Breast epithelium (tissue), 3 donors: ENCODE measurements at regions not wholly inside any gene's neighbourhood (a gene's known extent, or its start where the extent isn't known, plus 50 kb on each side); places are given as distances from the start of the nearest gene placed in this dataset.

Experiments used
- CTCF ChIP-seq, 3 donors: fragments of 450-650 bp; IDR thresholded peaks; one replicate each; pipeline ENCODE4 v1.5.1; 2016 to 2017; ENCODE audit warnings: antibody characterized with exemption in 3 of 3, mild to moderate bottlenecking in 3 of 3, moderate library complexity in 3 of 3
- POLR2A ChIP-seq: fragments of 450-650 bp; IDR thresholded peaks from one replicate; pipeline ENCODE4 v1.6.1; 2016; ENCODE audit warnings: antibody characterized with exemption, mild to moderate bottlenecking, moderate library complexity
- POLR2AphosphoS5 ChIP-seq, 3 donors: sonication (generic); formaldehyde crosslinking; IDR thresholded peaks; one replicate each; pipeline ENCODE4 v1.6.1; 2017; ENCODE audit warnings: antibody characterized with exemption in 3 of 3

DNA sequence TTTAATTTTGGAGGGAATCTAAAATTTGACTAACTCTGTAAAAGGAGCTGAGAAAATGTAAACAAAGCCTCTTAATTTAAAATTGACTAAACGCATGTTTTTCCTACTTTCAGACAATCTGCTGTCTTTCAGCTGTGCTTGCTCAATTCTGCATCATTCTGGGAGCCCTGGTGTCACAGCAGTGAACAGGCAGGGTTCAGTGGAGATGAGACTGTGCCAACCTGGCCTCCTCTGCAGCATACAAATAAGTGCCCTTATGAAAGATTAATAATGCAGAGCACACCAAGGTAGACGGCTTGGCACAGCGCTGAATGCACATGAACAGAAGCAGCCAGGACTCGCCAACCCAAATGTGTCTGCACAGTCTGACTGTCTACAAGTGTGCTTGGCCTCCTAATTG lies 222.0 kb upstream of the CHAC2 start:
- TF ChIP-seq CTCF (IDR thresholded peaks at IDR 0.05) (no peak), POLR2AphosphoS5 (IDR thresholded peaks at IDR 0.05) (no peak), POLR2A (no peak)
